DOHH2 (cell line): ENCODE measurements at regions not wholly inside any gene's neighbourhood (a gene's known extent, or its start where the extent isn't known, plus 50 kb on each side); places are given as distances from the start of the nearest gene placed in this dataset.

Experiments
- CTCF ChIP-seq: fragments of 200-600 bp; sonication (generic); IDR thresholded peaks from one replicate; pipeline ENCODE4 v1.5.1; 2014; ENCODE audit warnings: antibody characterized with exemption, mild to moderate bottlenecking, low read depth, low read length; ENCODE audit not compliant: poor library complexity, severe bottlenecking
- EZH2phosphoT487 ChIP-seq: fragments of 200-600 bp; sonication (generic); IDR thresholded peaks from 2 replicates; pipeline ENCODE4 v1.6.1; 2017; ENCODE audit warnings: borderline replicate concordance, mild to moderate bottlenecking, antibody characterized with exemption, low read length, moderate library complexity, mixed read lengths

DNA sequence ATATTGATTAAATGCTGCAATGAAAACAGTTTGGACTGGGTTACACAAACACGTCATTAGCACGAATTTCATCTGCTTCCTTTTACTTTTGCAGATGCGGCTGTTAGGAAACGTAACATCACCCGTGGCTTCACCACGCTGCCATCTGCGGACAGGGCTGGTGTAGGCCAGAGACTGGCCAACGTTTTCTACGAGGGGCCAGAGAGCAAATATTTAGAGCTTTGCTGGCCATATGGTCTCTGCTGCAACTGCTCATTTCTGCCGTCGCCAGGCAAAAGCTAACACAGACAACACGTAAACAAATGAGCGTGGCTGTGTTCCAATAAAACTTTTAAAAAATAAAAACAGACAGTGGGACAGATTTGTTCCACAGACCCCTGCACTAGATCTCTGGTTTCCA lies 96.6 kb downstream of the ENGASE start:
- TF ChIP-seq CTCF: no peak
- no peak for TF ChIP-seq EZH2phosphoT487
